Neutrophil (primary cell): ENCODE measurements at regions not wholly inside any gene's neighbourhood (a gene's known extent, or its start where the extent isn't known, plus 50 kb on each side); places are given as distances from the start of the nearest gene placed in this dataset.

ENCODE experiments used
- H3K27ac ChIP-seq: fragments of 200-600 bp; sonication (generic); 2 replicates; pipeline ENCODE4 v1.5.1; 2016; ENCODE audit warnings: mild to moderate bottlenecking, moderate library complexity
- H3K27me3 ChIP-seq: fragments of 200-600 bp; sonication (generic); 2 replicates; pipeline ENCODE4 v1.6.0; 2016; ENCODE audit warnings: mild to moderate bottlenecking
- H3K36me3 ChIP-seq: fragments of 200-600 bp; sonication (generic); 2 replicates; pipeline ENCODE4 v1.5.1; 2017
- H3K4me1 ChIP-seq, 2 experiments: fragments of 200-600 bp in 1 of 2; sonication (generic) in 1 of 2; 1 replicate in 1 of 2; 2 replicates in 1 of 2; pipeline versions ENCODE4 v1.5.1 to v1.6.1; 2013 to 2016; ENCODE audit warnings: low read depth in 1 of 2, low read length in 1 of 2, mild to moderate bottlenecking in 1 of 2, moderate library complexity in 1 of 2; ENCODE audit not compliant: control insufficient read depth in 1 of 2, insufficient read depth in 1 of 2
- H3K4me3 ChIP-seq, 2 experiments: fragments of 200-600 bp in 1 of 2; sonication (generic) in 1 of 2; 1 replicate in 1 of 2; 2 replicates in 1 of 2; pipeline ENCODE4 v1.5.1; 2013 to 2016; ENCODE audit warnings: low read depth in 1 of 2, low read length in 1 of 2, mild to moderate bottlenecking in 1 of 2, moderate library complexity in 1 of 2
- H3K9me3 ChIP-seq: fragments of 200-600 bp; sonication (generic); 2 replicates; pipeline ENCODE4 v1.5.1; 2016
- TF ChIP-seq, protein P1 (sequence below): fragments of 200-600 bp; sonication (generic); IDR thresholded peaks from 2 replicates; pipeline ENCODE4 v1.5.1; 2016; ENCODE audit warnings: antibody characterized with exemption

DNA sequence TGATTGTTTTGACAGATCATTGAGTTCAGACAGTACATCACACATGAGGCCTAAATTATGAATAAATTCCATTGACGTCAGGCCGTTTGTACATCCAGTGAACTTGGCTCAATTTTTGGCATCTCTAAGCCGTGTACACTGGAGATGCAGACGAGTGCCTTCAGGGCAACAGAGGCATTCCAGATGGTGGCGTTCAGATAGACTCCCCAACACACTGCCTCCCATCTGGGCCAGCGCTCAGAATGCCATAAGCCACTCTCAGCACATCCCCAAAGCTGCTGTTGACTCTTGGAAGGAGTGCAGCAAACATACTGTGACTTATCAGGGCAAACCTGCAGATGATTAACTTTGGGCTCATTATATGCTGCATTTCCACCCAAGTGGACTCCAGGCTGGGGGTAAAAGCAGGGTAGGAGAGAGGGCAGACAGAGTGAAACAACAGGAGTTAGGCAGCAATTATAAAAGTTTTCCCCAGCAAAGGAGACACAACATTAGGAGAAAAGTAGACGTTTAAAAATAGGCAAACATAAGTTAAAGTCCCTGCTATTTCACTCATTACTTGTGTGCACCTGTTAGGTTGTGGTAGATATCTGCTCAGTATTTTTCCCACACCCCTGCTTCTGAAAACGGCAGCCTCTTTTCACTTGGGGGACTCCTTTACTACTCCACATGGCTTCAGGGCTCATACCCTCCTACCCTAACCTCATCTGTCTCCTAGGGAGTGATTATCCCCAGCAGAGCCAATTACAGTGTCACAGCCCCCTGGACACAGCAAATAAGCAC, 60.2 kb upstream of the PDE3B start:
- H3K4me3 ChIP-seq, result no peak overlapping the region
- no peaks in the 10 kb centered on the region for H3K36me3 ChIP-seq
- TF ChIP-seq, protein P1, sequence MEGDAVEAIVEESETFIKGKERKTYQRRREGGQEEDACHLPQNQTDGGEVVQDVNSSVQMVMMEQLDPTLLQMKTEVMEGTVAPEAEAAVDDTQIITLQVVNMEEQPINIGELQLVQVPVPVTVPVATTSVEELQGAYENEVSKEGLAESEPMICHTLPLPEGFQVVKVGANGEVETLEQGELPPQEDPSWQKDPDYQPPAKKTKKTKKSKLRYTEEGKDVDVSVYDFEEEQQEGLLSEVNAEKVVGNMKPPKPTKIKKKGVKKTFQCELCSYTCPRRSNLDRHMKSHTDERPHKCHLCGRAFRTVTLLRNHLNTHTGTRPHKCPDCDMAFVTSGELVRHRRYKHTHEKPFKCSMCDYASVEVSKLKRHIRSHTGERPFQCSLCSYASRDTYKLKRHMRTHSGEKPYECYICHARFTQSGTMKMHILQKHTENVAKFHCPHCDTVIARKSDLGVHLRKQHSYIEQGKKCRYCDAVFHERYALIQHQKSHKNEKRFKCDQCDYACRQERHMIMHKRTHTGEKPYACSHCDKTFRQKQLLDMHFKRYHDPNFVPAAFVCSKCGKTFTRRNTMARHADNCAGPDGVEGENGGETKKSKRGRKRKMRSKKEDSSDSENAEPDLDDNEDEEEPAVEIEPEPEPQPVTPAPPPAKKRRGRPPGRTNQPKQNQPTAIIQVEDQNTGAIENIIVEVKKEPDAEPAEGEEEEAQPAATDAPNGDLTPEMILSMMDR, result no peak
- H3K4me1 ChIP-seq, result peaks cover 61 to 62% of the 10 kb centered on the region in 2 experiments
- H3K9me3 ChIP-seq, result no peaks in the 10 kb centered on the region
- peak overlapping the region; percentile 71 for H3K27ac ChIP-seq
- H3K27me3 ChIP-seq, result no peaks in the 10 kb centered on the region

DNA sequence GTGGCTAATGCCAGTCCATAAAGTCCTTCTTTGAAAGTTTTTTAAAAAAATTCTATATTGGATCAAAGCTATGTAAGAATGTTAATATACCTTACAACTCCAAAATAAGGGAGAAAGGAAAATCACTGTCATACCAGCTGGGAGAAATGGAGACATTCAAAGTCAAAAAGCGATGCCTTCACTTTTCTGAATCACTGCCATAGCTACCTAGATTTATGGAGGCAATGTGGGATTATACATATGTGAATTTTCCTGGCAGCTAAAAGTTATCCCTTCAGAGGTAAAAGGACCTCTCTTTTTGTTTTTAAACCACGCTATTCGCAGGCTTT, 59.6 kb upstream of the PDE3B start:
- Histone ChIP-seq H3K4me1 (peaks cover 55 to 56% of the 10 kb centered on the region in 2 experiments), H3K36me3 (no peaks in the 10 kb centered on the region), H3K27me3 (no peaks in the 10 kb centered on the region), H3K9me3 (no peaks in the 10 kb centered on the region), H3K27ac (no peak overlapping the region), H3K4me3 (no peak overlapping the region)
- TF ChIP-seq, protein P1, result no peak

DNA sequence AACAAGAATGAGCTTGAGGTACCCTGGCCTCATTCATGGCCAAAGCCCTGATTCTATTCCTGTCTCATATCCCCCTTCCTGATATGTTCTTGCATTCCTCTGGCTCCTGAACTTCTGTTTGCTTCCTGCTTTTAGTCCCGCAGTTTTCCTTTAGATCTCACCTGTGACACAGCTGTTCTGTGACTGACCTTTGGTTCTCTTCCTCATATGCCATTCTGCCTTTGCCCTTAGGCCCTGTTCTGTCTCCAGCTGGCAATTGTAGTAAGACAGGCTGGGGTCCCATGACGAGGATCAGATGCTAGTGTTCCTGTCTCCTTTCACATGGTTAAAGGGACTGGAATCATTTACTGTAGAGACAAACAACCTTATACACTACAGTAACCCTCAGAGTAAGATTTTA, 59.0 kb upstream of the PDE3B start:
- Histone ChIP-seq H3K9me3 (no peaks in the 10 kb centered on the region), H3K27me3 (no peaks in the 10 kb centered on the region), H3K27ac (no peak overlapping the region), H3K36me3 (no peaks in the 10 kb centered on the region), H3K4me1 (peaks cover 49 to 50% of the 10 kb centered on the region in 2 experiments), H3K4me3 (no peak overlapping the region)
- TF ChIP-seq, protein P1, result no peak

DNA sequence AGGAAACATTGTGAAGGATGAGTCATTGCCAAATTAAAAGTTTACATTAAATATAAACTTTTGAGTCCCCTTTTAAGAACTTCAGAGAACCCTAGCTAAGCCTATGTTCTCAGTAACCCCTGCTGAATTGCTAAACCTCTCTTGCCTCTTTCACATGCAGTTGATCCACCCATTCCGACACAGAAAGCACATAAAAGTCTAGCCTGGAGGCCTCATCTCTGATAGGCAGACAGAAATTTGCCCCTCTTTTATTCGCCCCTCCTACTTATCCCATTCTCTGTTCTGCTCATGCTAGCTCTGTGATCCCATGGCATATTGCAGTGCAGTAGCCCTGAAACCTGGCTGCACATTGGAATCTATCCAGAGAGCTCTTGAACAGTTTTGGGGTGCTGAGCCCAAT, 58.2 kb upstream of the PDE3B start:
- TF ChIP-seq, protein P1, result no peak
- H3K27ac ChIP-seq, result no peak overlapping the region

DNA sequence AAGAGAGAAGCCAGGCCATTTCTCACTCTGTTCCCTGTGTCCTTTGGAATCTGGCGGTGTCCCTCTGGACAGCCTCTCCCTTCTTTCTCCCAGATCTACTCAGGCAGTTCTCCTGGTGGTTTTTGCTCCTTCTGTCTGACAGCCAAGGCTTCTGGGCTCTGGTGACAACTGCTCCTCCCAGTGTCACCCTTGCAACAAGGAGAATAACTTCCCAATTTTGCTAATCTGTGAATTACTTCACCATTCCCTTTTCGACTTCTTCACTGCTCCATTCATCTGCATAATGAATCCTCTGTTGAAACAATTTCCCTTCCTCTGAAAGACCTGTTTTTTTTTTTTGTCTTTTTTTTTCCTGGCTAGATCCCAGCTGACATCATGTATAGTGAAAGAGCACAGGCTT, 56.3 kb upstream of the PDE3B start:
- Histone ChIP-seq H3K9me3 (no peaks in the 10 kb centered on the region), H3K4me3 (no peak overlapping the region), H3K27me3 (no peaks in the 10 kb centered on the region), H3K4me1 (peaks cover 29 to 35% of the 10 kb centered on the region in 2 experiments), H3K36me3 (no peaks in the 10 kb centered on the region), H3K27ac (peak overlapping the region; percentile 76)
- TF ChIP-seq, protein P1, result no peak

More for the DNA sequence above, 58.2 kb upstream of the PDE3B start:
- H3K27me3 ChIP-seq, result no peaks in the 10 kb centered on the region
- H3K4me3 ChIP-seq, result no peak overlapping the region
- no peaks in the 10 kb centered on the region for H3K36me3 ChIP-seq
- no peaks in the 10 kb centered on the region for H3K9me3 ChIP-seq
- H3K4me1 ChIP-seq, result peaks cover 41 to 42% of the 10 kb centered on the region in 2 experiments
